SKM-1 treated with dmso at 0.1 percent for 144 hours (cell line): ENCODE measurements at regions not wholly inside any gene's neighbourhood (a gene's known extent, or its start where the extent isn't known, plus 50 kb on each side); places are given as distances from the start of the nearest gene placed in this dataset.

ENCODE experiments used
- DNase-seq: peaks from one replicate; lab custom pipeline; 2025; ENCODE audit not compliant: unreplicated experiment; lab: John Stamatoyannopoulos, UW

DNA sequence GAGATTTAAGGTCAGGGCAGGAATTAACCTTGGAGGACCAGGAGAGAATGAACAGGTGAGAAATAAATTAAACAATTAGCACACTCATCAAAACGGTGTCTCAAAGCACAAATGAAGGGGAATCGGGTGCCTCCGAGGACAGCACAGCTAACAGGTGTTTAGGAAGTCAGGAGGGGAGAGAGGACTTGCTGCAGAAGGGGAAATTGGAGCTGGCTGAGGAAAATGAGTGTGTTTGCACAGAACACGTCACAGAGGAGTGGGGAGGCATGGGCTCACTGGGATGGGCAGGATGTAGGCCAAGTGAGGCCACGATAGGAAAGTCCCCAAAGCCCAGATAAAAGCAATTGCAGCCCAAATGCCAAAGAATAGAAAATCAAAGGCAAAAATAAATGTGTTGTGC, 121.7 kb downstream of the ZNF664 start:
- no peak for DNase-seq

DNA sequence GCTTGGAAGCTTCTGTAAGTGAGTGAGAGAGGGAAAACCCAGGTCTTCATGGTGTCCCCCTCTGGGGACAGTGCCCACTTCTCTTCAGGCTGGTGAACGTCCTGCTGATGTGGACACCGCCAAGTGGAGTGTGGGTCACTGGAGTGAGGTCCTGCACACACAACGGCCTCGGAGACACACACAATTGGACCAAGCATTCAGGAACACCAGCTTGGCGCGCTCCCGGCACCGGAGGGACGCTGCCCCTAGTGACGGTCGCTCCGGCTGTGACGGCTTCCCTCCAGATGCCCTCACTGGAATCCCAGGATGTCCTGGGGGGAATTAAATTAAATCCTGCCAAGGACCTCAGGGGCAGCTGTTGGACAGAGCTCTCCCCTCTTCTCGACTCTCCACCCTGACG, 123.1 kb downstream of the ZNF664 start:
- no peak for DNase-seq

DNA sequence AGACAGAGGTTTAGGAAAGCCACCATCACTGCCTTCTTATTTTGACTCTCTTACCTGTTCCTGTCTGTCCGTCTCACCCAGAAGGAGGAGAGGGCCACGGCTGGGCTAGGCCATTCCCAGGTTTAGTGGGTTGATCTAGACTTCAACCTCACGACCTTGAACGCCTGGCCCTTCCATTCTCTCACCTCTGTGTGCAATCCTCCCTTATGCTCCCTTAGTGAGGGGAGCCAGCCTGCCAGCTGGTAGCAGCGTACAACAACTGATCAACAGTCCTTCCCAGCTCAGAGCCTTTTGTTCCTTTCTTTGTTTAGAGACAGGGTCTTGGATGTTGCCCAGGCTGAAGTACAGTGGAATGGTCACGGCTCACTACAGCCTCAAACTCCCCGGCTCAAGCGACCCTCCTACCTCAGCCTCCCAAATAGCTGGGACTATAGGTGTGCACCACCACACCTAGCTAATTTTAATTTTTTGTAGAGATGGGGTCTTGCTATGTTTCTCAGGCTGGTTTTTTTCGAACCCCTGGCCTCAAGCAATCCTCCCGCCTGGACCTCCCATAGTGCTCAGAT, 123.9 kb downstream of the ZNF664 start:
- no peak for DNase-seq

DNA sequence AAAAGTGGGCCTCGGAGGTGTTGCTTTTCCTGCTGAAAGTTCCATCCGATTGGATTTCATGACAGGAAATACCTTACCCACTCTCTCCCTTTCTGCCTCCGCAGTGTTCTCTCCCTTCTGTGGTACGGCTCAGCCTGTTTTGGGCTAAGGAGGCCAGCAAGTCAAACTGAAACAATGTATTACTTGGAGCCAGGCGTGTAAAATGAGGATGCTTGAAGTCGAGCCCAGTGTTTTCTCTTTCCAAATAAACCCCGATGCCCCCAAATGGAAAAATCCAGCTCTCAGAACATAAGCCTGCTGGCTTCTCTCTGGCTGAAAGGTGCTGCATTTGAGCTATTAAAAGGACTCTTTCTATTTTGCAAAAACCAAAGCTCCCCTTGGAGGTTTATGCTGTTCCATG, 124.7 kb downstream of the ZNF664 start:
- DNase-seq: no peak

DNA sequence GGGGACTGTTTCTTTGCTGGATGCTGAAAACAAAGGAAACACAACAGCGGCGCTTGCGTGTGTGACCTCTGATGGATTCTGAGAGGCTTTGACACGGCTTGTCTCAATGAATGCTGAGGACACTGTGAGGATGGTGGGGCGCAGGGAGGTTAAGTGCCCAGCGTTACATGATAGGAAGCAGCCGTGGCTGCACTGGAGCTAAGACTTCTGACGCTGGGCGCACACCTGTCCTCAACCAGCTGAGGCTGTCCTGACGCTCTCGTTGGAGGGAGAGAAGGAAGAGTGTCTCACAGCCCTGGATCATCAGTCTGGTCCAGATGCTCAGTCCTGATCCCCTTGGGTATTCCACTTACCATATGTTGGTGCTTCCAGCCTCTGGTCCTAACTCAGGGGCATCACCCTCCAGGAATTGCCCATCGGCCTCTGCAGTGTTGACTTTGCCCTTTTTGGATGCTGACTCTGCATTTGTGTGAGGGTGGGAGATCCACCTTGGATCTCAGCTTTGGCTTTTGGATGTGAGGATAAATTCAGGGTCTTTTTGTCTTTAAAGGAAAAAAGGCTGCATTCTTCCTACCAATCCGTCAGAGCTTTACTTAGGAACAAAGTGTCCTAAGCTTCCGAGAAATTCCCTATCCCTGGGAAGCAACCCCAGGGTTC, 125.2 kb downstream of the ZNF664 start:
- DNase-seq: no peak

DNA sequence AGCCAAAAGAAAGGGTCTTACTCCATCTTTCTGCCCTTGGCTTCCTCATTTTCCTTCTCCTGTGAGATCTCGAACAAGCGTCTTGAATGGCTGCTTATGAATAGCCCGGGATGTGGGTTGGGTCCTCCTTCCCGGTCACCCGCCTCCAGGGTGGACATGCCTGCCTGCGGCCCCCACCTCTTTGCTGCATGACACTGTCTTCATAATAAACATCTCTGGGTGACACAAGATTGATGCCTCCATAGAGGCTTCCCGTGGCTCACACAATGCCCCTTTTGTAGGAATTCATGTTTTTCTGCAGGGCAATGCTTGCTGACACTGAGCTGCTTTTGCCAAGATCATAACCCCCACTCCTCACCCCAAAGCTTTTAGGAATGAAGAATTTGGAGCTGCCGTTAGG, 125.9 kb downstream of the ZNF664 start:
- no peak for DNase-seq

DNA sequence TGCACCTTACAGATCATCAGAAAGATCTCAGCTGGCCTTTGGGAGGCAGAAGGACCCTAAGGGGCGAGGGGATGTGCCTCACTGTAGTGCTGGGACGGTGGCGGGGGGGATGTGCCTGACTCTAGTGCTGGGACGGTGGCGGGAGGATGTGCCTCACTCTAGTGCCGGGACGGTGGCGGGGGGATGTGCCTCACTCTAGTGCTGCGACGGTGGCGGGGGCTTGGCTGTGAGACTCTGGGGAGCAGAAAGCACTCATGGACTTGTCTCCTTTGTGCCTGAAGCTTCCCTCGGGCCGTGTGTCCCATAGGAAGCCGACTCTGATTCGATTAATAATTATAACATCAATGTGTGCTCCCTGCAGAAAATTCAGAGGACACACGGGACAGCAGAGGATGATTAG, 126.6 kb downstream of the ZNF664 start:
- DNase-seq: no peak

DNA sequence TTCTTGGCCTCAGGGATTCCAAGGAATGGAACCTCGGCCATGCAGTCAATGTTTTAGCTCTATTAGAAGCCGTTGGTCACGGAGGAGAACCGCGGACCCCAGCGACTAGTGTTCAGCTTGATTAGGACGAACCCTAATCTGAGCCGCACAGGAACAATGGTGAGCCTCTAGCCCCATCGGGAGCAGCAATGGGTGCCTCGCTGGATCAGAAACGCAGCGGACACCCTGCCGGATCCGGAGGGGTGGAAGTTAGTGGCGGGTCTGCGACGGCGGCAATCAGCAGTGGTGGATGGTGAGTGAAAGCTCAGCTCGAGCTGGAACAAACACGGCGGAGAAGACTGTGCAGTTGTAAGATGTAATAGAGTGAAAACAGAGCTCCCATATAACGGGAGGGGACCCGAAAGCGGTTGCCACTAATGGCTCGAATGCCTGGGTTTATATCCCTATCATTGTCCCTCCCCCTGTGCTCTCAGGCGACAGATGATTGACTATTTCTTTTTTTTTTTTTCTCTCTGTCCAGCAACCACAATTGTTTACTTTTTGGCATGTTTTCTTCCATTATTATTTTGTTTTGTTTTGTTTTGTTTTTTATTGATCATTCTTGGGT, 127.7 kb downstream of the ZNF664 start:
- DNase-seq: no peak

DNA sequence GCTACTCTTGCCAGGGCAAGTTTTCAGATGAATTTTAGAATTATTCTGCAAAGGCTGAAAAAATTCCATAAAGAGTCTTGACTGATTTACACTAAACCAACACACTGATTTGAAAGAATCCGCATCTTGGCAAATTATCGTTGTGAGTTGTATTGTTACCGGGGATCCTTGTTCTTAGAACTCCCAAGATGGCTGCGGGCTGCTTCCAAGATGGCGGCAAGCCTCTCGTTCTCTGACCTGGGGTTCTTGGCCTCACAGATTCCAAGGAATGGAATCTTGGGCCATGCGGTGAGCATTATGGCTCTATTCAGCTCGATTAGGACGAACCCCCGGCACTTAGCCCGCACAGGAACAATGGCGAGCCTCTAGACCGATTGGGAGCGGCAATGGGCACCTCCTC, 132.5 kb downstream of the ZNF664 start:
- no peak for DNase-seq

DNA sequence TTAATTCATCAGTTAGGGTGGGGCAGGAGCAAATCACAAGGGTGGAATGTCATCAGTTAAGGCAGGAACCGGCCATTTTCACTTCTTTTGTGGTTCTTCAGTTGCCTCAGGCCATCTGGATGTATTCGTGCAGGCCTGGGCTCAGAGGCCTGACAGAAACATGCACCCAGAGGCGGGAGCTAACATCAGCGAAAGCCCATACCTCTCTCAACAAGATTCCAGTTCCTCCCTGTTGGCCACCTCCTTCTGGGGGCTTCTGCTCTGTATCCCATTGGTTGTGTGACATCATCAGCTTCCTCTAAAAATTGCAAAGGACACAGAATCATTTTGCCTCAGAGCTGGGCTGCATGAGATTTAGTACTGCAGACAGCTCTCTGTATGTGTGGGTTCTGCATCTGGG, 134.3 kb downstream of the ZNF664 start:
- no peak for DNase-seq

DNA sequence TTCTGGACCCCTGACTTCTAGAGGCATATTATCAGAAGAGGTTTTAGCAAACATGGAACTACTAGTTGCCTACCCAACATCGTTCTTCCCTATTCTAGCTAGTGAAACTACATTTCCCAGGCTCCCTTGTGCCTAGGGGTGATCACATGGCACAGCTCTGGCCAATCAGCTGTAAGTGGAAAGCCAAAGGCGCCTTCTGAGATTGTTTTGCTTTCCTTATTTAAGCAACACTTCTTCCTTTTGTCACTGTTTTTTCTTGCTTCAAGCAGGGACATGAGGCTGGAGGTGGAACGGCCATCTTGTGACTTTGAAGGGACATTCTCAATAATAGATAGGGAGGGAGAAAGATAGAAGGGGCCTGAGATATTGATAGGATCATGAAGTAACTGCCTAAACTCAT, 136.7 kb downstream of the ZNF664 start:
- DNase-seq: no peak

DNA sequence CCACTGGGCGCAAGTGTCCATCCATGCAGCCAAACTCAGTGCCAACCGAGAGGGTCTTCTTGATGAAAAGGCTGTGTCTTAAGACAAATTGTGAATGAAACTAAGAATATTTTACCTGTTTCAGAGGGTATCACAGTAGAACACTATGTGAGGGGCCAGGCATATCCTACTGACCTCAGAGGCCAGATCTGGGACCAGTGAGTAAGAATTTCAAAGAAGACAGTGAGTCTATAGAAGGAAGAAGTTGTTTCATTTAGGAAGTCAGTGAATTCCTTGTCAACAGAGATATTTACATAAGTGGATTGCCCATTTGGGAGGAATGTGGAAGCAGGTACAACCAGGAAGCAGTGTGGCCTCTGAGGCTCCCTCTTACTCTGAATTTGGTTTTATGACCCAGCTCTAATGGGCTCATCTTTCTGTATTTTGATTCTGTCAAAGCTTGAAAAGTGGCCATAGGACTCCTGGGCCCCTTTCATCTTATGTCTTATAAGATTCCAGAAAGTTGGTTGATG, 137.4 kb downstream of the ZNF664 start:
- no peak for DNase-seq

DNA sequence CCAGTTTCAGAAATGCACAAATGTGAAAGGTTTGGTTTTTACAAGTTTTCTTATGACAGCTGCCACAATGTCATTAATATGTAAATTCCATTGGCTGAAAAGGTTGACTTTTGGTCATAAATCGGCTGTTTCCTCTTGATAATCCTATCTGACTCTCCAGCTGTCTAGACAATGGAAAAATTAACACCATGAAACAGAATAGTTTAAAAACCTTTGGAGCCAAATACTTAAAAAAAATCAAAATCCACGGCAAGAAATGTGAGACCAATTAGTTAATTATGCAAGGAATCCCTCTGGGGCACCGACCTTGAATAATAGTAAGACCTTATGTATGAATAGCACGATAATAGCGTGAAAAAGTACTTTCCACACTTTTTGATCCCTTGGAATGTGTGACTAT, 138.0 kb downstream of the ZNF664 start:
- no peak for DNase-seq

DNA sequence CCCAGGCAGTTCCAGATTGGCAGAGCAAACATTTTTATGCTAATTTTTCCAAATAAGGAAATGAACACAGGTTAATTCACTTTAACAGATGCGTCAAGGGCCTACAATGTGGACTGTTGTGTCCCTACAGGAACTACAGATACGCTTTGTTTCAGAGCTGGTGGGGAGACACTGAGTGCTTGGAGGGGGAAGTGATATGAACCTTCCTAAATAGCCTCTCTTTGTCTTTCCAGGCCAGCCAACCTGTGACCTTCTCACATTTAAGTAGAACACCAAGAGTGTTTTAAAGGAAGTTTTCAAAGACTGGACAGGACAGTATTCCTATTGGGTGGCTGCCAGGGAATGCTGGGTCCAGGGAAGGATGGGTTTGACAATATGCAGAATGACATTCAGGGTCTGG, 141.3 kb downstream of the ZNF664 start:
- DNase-seq: no peak

DNA sequence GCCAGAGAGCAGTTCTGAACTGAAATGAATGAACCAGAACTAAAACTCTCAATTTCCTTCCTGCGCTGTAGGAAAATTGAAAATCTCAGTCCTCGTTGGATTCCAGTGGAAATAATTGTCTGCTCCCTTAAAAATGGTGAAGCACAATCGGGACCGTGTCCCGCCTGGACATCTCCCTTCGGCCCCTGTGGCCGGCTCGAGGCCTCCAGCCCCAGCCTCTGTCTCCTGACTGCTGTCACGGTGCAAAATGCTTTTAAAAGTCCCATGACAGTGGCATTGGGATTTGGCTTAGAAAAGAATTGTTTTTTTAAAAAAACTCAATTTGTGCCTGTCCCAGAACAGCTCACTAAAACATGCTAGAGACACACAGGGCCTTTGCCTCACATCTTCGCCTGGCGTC, 142.5 kb downstream of the ZNF664 start:
- no peak for DNase-seq

DNA sequence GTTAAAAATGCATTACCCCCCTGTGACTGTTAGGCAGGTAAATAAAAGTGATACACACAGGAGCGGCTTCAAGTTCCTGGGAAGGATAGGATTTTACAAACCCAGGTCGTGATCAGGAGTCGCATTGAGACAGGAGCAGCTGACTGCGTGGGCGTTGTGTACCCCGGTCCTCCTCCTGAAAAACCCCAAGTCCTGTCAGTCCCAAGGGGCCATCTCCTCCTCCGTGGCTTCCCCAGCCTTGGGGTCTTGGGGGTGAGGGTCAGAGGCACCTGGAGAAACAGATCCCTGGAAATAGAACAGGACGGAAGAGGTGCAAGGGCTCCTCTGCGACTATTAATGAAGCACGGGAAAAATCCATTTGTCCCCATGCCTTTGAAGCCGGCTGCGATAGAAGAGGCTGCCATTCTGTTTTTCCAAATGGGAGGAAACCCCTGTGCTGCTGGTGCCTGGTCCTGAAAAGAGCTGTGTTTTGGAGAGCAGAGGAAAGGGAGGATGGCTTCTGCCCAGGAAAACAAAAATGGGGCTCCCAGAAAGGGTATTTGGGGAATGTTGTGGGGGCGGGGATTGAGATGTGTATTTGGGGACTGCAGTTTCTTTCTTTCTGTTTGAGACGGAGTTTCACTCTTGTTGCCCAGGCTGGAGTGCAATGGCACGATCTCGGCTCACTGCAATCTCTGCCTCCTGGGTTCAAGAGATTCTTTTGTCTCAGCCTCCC, 143.1 kb downstream of the ZNF664 start:
- no peak for DNase-seq

DNA sequence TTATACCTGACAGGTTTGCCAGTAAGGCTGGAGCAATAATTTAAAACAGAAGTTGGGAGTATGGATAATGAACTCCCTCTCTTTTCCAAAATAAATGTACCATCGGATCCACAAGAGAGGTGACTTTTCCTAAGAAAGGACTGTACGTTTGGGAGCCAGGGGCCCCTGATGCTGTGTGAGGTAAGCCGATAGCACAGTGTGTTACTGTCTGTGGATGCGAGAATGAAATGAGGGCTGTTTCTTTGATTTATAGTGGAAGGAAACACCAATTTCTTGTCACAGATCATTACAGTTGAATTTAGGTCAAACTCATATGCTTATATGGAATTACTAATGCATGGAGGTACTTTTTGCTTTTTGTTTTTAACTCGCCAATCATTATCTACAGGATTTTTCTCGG, 147.7 kb downstream of the ZNF664 start:
- DNase-seq: no peak

DNA sequence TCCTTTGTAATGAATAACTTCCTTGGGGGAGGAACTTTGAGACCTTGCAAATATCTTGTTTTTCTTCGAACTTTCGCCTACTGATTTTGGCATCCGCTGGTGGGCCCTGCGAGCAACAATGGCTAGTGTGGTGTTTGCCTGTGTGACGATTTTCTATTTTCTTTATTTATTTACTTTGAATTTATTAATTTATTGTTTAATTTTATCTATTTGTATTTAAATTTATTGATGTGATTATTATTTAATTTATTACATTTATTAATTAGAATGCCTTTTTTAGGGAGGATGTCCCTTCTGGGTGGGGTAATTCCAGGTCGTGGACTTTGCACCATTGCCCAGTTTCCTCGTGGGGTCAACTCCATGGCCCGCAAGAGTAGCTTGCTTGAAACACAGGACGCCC, 149.7 kb downstream of the ZNF664 start:
- DNase-seq: no peak

DNA sequence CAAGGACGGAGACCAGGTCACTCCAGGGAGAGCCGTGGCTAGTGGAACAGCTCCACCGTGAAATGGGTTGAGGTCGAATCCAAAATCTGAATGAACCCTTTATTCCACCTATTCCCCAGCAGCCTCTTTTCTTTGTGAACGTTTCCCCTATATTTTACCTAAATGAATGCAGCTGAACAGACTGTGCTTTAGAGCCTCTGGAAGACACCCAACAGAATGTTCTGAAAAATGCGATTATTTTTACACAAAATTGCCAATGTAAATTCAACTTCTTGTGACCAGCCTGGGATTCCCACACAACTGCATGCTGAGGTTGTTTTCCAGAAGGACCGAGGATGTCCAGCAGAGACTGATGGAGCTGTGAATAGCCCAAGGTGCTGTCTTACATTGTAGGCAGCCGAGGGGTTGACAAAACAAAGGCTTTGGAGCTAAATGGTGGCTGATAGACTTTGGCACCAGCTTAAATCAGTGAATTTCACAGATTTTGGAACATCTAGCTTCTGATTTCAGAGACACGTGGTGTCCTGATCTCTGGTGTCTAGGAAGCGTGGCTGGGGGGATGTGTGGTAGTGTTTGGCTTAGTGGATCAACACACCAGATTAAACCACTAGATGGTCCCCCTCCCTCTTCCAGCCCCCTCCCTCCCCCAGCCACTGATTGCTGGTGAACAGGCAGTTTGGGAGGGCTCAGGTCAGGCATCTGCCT, 150.4 kb downstream of the ZNF664 start:
- DNase-seq: no peak

DNA sequence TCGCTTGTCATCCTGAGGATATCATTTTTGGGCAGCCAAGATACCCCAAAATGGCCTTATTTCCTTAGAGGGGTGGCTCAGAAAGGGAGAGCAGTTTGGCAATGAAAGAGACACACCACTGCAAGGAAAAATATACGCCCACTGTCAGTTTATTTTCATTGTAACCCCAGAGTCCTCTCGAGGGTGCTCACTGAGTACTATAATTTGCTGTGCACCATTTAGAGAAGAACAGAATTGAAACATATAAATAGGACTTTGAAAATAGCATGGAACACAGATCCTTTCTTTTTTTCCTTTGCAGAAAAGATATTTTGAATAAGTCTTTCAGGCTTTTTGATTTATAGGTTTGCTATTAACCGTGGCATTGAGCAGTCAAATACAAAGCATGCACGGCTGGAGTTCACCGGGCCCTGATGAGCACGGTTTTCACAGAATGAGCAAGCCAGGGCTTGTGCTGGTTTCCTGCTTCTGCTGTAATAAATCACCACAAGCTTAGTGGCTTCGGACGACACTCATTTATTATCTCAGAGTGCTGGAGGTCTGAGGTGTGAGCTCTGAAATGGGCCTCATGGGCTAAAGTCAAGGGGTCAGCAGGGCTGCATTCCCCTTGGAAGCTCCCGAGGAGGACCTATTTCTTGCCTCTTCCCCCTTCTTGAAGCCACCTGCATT, 152.3 kb downstream of the ZNF664 start:
- DNase-seq: no peak
